Uterus (tissue), 2 donors: ENCODE measurements at regions not wholly inside any gene's neighbourhood (a gene's known extent, or its start where the extent isn't known, plus 50 kb on each side); places are given as distances from the start of the nearest gene placed in this dataset.

Source experiments
- POLR2A ChIP-seq, 2 donors: fragments of 450-650 bp; IDR thresholded peaks; one replicate each; pipeline ENCODE4 v1.6.1; 2016; ENCODE audit warnings: antibody characterized with exemption in 2 of 2, mild to moderate bottlenecking in 1 of 2, moderate library complexity in 1 of 2
- TF ChIP-seq, protein P1 (sequence below), 4 experiments: fragments of 200-600 bp in 2 of 4; fragments of 450-650 bp in 2 of 4; sonication (generic) in 2 of 4; IDR thresholded peaks; one replicate each; pipeline ENCODE4 v1.5.1; 2016 to 2019; ENCODE audit warnings: antibody characterized with exemption in 4 of 4, mild to moderate bottlenecking in 2 of 4, moderate library complexity in 1 of 4

DNA sequence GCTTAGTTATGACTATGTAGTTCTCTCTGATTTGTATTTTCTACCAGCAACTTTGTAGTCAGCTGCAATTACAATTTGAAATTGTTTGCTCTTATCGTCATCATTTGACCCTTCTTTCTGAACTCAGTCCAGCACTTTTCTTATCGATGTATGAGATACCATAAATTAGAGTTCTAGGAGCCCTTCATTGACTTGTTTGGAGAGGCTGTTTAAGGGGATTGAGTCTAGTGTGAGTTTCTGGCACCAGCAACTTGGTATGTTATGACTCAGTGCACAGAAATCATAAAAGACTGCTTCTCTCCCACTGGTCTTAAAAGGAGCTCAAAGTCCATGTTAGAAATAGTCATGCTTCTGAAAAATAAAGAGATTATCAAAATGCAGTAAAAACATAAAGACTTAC is 190.3 kb downstream of the TENT5A start:
- TF ChIP-seq, protein P1, sequence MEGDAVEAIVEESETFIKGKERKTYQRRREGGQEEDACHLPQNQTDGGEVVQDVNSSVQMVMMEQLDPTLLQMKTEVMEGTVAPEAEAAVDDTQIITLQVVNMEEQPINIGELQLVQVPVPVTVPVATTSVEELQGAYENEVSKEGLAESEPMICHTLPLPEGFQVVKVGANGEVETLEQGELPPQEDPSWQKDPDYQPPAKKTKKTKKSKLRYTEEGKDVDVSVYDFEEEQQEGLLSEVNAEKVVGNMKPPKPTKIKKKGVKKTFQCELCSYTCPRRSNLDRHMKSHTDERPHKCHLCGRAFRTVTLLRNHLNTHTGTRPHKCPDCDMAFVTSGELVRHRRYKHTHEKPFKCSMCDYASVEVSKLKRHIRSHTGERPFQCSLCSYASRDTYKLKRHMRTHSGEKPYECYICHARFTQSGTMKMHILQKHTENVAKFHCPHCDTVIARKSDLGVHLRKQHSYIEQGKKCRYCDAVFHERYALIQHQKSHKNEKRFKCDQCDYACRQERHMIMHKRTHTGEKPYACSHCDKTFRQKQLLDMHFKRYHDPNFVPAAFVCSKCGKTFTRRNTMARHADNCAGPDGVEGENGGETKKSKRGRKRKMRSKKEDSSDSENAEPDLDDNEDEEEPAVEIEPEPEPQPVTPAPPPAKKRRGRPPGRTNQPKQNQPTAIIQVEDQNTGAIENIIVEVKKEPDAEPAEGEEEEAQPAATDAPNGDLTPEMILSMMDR (IDR thresholded peaks at IDR 0.05): no peak
- no peak for TF ChIP-seq POLR2A (IDR thresholded peaks at IDR 0.05)
